ENCODE measurements at regions not wholly inside any gene's neighbourhood (a gene's known extent, or its start where the extent isn't known, plus 50 kb on each side); places are given as distances from the start of the nearest gene placed in this dataset.

- TF ChIP-seq CTCF (IDR thresholded peaks at IDR 0.05; ENCODE audit: unreplicated experiment): no peak
- peaks cover 13% of the 10 kb centered on the region for H3K27me3 Mint-ChIP-seq
- H3K9me3 Mint-ChIP-seq (ENCODE audit: low read depth): no peaks in the 10 kb centered on the region
- no peak overlapping the region for H3K27ac Mint-ChIP-seq
- no peak overlapping the region for H3K4me3 Mint-ChIP-seq (ENCODE audit: low read depth)
- peaks cover 3% of the 10 kb centered on the region for H3K4me1 Mint-ChIP-seq (ENCODE audit: low read depth)
- no peaks in the 10 kb centered on the region for H3K36me3 Mint-ChIP-seq (ENCODE audit: insufficient read depth)
- DNase-seq (ENCODE audit: low spot score, unreplicated experiment): no peak
Observed at GRCh38 chr5:74082512-74083055, 456.6 kb downstream of the ARHGEF28 start.

GRCh38 chr5:74081126-74081525, 455.1 kb downstream of the ARHGEF28 start:
- Mint-ChIP-seq H3K27ac (no peak overlapping the region), H3K36me3 (ENCODE audit: insufficient read depth) (no peaks in the 10 kb centered on the region), H3K4me3 (ENCODE audit: low read depth) (no peak overlapping the region), H3K27me3 (peaks cover 3% of the 10 kb centered on the region), H3K9me3 (ENCODE audit: low read depth) (no peaks in the 10 kb centered on the region), H3K4me1 (ENCODE audit: low read depth) (peaks cover 7% of the 10 kb centered on the region)
- DNase-seq (ENCODE audit: low spot score, unreplicated experiment): no peak
- no peak for TF ChIP-seq CTCF (IDR thresholded peaks at IDR 0.05; ENCODE audit: unreplicated experiment)

- Mint-ChIP-seq H3K36me3 (ENCODE audit: insufficient read depth) (no peaks in the 10 kb centered on the region), H3K27ac (no peak overlapping the region), H3K4me1 (ENCODE audit: low read depth) (peaks cover 16% of the 10 kb centered on the region), H3K27me3 (no peaks in the 10 kb centered on the region), H3K9me3 (ENCODE audit: low read depth) (no peaks in the 10 kb centered on the region), H3K4me3 (ENCODE audit: low read depth) (no peak overlapping the region)
- DNase-seq (ENCODE audit: low spot score, unreplicated experiment): no peak
- no peak for TF ChIP-seq CTCF (IDR thresholded peaks at IDR 0.05; ENCODE audit: unreplicated experiment)
Observed at GRCh38 chr5:74079971-74080556, 454.1 kb downstream of the ARHGEF28 start.

GRCh38 chr5:74075501-74076484, 449.8 kb downstream of the ARHGEF28 start:
- Mint-ChIP-seq H3K4me1 (ENCODE audit: low read depth) (peaks cover 19% of the 10 kb centered on the region), H3K27me3 (no peaks in the 10 kb centered on the region), H3K27ac (peak overlapping the region; percentile 38), H3K9me3 (ENCODE audit: low read depth) (no peaks in the 10 kb centered on the region), H3K4me3 (ENCODE audit: low read depth) (no peak overlapping the region), H3K36me3 (ENCODE audit: insufficient read depth) (no peaks in the 10 kb centered on the region)
- DNase-seq (ENCODE audit: low spot score, unreplicated experiment): no peak
- no peak for TF ChIP-seq CTCF (IDR thresholded peaks at IDR 0.05; ENCODE audit: unreplicated experiment)

GRCh38 chr5:74074111-74074510, 448.1 kb downstream of the ARHGEF28 start:
- DNase-seq (ENCODE audit: low spot score, unreplicated experiment): no peak
- TF ChIP-seq CTCF (IDR thresholded peaks at IDR 0.05; ENCODE audit: unreplicated experiment): no peak
- no peaks in the 10 kb centered on the region for H3K36me3 Mint-ChIP-seq (ENCODE audit: insufficient read depth)
- no peaks in the 10 kb centered on the region for H3K27me3 Mint-ChIP-seq
- H3K27ac Mint-ChIP-seq: no peak overlapping the region
- H3K9me3 Mint-ChIP-seq (ENCODE audit: low read depth): no peaks in the 10 kb centered on the region
- H3K4me3 Mint-ChIP-seq (ENCODE audit: low read depth): no peak overlapping the region
- peaks cover 19% of the 10 kb centered on the region for H3K4me1 Mint-ChIP-seq (ENCODE audit: low read depth)
